Activated T-cell treated with anti-CD3 and anti-CD28 coated beads, Interleukin-2, amount 50 U/mL, for 72 hours (primary cell): ENCODE measurements at regions not wholly inside any gene's neighbourhood (a gene's known extent, or its start where the extent isn't known, plus 50 kb on each side); places are given as distances from the start of the nearest gene placed in this dataset.

Source experiments
- ATAC-seq, 2 donors: fragments of 150-1000 bp; cut with Tn5 transposase; replicated peaks in 1 of 2; 2 replicates each; pipeline ENCODE4 v1.10.0; 2021; ENCODE audit warnings: moderate library complexity in 2 of 2, mild to moderate bottlenecking in 1 of 2
- DNase-seq, 2 donors: peaks; one replicate each; pipeline ENCODE4 v3.0.0; 2021 to 2022; ENCODE audit warnings: mixed read lengths in 1 of 2
- H3K27ac Mint-ChIP-seq: one replicate; pipeline ENCODE4 v1.8.0; 2022; ENCODE audit warnings: mild to moderate bottlenecking, moderate library complexity, mixed read lengths
- H3K27me3 Mint-ChIP-seq: one replicate; pipeline ENCODE4 v1.8.0; 2022; ENCODE audit warnings: low read depth, mixed read lengths
- H3K36me3 Mint-ChIP-seq, 2 donors: one replicate each; pipeline ENCODE4 v1.8.0; 2022; ENCODE audit warnings: mixed read lengths in 2 of 2, mild to moderate bottlenecking in 1 of 2; ENCODE audit not compliant: insufficient read depth in 2 of 2
- H3K4me1 Mint-ChIP-seq: one replicate; pipeline ENCODE4 v1.8.0; 2022; ENCODE audit warnings: low read depth, mixed read lengths
- H3K4me3 Mint-ChIP-seq, 2 donors: one replicate each; pipeline ENCODE4 v1.8.0; 2022; ENCODE audit warnings: mild to moderate bottlenecking in 2 of 2, mixed read lengths in 2 of 2, moderate library complexity in 2 of 2
- H3K9me3 Mint-ChIP-seq, 2 donors: one replicate each; pipeline ENCODE4 v1.8.0; 2022; ENCODE audit warnings: mixed read lengths in 2 of 2

DNA sequence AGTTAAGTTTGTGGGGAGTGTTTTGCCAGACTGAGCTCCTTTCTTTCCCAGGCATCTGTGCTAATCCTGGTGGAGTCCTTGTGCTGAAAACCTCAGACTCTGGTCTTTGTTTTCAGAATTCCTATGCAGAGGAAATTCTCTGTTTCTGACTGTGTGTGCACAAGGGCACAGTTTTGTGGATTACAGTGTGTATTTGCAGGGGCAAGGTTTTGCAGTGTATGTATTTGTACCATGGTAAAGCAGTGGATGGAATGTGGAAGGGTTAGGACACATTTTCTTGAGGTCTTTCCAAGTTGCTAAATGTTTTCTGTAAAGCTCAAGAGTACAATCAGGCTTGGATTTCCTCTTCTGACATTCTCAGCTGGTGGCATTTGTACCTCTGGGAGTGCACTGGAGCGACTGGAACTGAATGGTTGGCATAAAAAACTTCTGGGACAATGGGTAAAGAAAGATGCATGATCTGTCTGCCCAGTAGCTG, 139.5 kb upstream of the RND3 start:
- ATAC-seq, result no peak
- H3K4me1 Mint-ChIP-seq, result no peaks in the 10 kb centered on the region
- H3K9me3 Mint-ChIP-seq, result no peaks in the 10 kb centered on the region
- no peaks in the 10 kb centered on the region for H3K36me3 Mint-ChIP-seq
- no peak overlapping the region for H3K27ac Mint-ChIP-seq
- no peak overlapping the region for H3K4me3 Mint-ChIP-seq
- peaks cover 4% of the 10 kb centered on the region for H3K27me3 Mint-ChIP-seq
- DNase-seq, result no peak

DNA sequence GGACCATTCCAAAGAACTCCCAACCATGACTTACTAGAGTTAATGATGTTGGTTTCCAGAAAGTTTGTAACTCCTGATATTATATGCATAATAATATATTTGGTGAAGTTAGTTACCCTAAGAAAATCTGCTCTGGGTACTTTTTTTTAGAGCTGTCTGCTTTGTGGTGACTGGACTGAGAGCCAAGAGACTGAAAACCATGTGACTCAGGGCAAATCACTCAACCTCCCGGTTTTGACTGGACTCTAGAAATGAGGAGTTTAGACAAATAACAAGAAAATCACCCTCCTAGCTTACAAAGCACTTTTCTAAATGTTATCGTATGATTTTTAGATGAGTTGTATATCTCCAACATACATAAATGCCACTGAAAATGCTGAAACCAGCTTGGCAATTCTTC, 138.3 kb upstream of the RND3 start:
- DNase-seq (no peak), ATAC-seq (no peak)
- Mint-ChIP-seq H3K27me3 (peaks cover 4% of the 10 kb centered on the region), H3K36me3 (no peaks in the 10 kb centered on the region), H3K9me3 (no peaks in the 10 kb centered on the region), H3K27ac (no peak overlapping the region), H3K4me1 (no peaks in the 10 kb centered on the region), H3K4me3 (no peak overlapping the region)

- no peak overlapping the region for H3K4me3 Mint-ChIP-seq
- no peak overlapping the region for H3K27ac Mint-ChIP-seq
- H3K36me3 Mint-ChIP-seq, result no peaks in the 10 kb centered on the region
- DNase-seq (no peak), ATAC-seq (no peak)
- no peaks in the 10 kb centered on the region for H3K9me3 Mint-ChIP-seq
- no peaks in the 10 kb centered on the region for H3K4me1 Mint-ChIP-seq
- peaks cover 4% of the 10 kb centered on the region for H3K27me3 Mint-ChIP-seq
Measured at GRCh38 chr2:150625303-150625702, 137.8 kb upstream of the RND3 start.

GRCh38 chr2:150624001-150624401, 136.5 kb upstream of the RND3 start:
- DNase-seq, result no peak
- H3K36me3 Mint-ChIP-seq, result no peaks in the 10 kb centered on the region
- H3K27me3 Mint-ChIP-seq, result peaks cover 4% of the 10 kb centered on the region
- no peak overlapping the region for H3K27ac Mint-ChIP-seq
- no peak for ATAC-seq
- H3K4me1 Mint-ChIP-seq, result no peaks in the 10 kb centered on the region
- H3K9me3 Mint-ChIP-seq, result no peaks in the 10 kb centered on the region
- no peak overlapping the region for H3K4me3 Mint-ChIP-seq

GRCh38 chr2:150621526-150622213, 134.2 kb upstream of the RND3 start:
- H3K36me3 Mint-ChIP-seq, result no peaks in the 10 kb centered on the region
- DNase-seq (no peak), ATAC-seq (no peak)
- no peak overlapping the region for H3K27ac Mint-ChIP-seq
- no peaks in the 10 kb centered on the region for H3K9me3 Mint-ChIP-seq
- no peak overlapping the region for H3K4me3 Mint-ChIP-seq
- no peaks in the 10 kb centered on the region for H3K4me1 Mint-ChIP-seq
- H3K27me3 Mint-ChIP-seq, result peaks cover 1% of the 10 kb centered on the region

DNA sequence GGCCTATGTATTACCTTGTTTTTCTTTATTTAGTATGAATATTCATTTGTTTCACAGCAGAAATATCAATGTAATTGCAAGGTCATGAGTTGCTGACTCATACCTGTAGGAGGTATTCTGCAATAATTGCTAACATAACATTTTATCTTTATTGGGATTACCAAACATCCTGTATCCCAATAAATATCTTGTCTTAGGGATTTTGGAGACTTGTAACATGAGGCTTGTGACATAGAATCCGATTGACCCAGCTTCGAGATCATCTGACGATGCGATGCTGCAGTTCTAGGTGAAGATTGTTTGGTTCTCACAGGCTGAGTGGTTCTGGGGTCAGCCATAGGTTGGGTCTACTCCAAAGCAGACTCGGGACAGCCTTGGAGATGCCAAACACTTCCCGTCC, 133.4 kb upstream of the RND3 start:
- no peak for ATAC-seq
- no peaks in the 10 kb centered on the region for H3K36me3 Mint-ChIP-seq
- no peak for DNase-seq
- H3K4me3 Mint-ChIP-seq, result no peak overlapping the region
- no peak overlapping the region for H3K27ac Mint-ChIP-seq
- H3K9me3 Mint-ChIP-seq, result no peaks in the 10 kb centered on the region
- H3K4me1 Mint-ChIP-seq, result no peaks in the 10 kb centered on the region
- H3K27me3 Mint-ChIP-seq, result no peaks in the 10 kb centered on the region

DNA sequence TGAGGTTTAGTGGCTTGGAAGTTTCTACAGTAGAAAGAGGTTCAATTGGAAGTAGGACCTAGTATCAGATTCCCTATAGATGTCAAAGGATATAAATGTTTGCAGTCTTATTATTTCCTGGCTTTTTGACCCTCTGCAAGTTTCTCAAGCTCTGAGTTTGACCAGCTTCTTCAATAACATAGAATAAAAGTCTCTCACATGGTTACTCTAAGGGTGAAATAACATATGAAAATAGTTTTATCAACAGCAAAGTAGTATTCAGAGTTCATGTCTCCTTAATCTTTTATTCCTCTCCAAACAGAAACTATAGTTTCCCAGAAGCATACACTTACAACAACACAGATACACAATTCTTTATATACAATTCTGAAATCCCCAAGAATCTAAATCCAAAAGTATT, 132.9 kb upstream of the RND3 start:
- H3K9me3 Mint-ChIP-seq, result no peaks in the 10 kb centered on the region
- no peak overlapping the region for H3K27ac Mint-ChIP-seq
- H3K4me1 Mint-ChIP-seq, result no peaks in the 10 kb centered on the region
- no peaks in the 10 kb centered on the region for H3K27me3 Mint-ChIP-seq
- no peak for ATAC-seq
- no peak overlapping the region for H3K4me3 Mint-ChIP-seq
- no peak for DNase-seq
- H3K36me3 Mint-ChIP-seq, result no peaks in the 10 kb centered on the region

DNA sequence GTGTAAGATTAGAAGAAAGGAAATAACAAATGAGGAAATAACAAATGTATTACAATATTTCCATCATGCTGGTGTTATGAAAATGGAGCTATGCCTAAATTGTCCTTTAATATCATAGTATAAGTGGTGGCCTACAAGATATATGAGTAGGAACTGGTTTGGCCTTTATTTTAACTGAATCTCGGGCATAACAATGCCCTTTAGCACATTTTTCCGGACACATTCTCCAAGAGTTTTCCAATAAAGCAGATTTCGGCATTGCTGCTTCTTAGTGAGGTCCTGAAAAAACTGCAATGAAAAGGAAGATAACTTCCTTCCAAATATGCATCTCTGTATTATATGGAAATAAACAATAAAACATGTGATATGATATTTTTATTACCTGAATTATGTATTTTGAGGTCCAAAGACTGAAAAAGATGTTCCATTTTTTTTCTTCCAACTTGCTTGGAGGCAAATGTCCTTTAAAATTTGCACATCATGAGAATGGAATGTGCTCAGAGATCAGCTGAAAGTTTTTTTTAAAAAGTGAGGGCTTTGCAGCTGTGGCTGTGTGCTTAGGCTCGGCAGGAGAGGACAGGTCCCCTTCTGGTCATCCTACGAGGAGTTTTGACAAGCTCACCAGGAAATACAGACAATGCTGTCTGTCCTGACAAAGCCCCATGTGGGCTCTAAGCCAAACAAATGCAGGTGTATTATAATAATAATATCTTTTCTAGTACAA, 132.3 kb upstream of the RND3 start:
- H3K9me3 Mint-ChIP-seq, result no peaks in the 10 kb centered on the region
- H3K4me3 Mint-ChIP-seq, result no peak overlapping the region
- H3K27ac Mint-ChIP-seq, result no peak overlapping the region
- no peaks in the 10 kb centered on the region for H3K4me1 Mint-ChIP-seq
- no peak for ATAC-seq
- DNase-seq, result no peak
- H3K36me3 Mint-ChIP-seq, result no peaks in the 10 kb centered on the region
- no peaks in the 10 kb centered on the region for H3K27me3 Mint-ChIP-seq

DNA sequence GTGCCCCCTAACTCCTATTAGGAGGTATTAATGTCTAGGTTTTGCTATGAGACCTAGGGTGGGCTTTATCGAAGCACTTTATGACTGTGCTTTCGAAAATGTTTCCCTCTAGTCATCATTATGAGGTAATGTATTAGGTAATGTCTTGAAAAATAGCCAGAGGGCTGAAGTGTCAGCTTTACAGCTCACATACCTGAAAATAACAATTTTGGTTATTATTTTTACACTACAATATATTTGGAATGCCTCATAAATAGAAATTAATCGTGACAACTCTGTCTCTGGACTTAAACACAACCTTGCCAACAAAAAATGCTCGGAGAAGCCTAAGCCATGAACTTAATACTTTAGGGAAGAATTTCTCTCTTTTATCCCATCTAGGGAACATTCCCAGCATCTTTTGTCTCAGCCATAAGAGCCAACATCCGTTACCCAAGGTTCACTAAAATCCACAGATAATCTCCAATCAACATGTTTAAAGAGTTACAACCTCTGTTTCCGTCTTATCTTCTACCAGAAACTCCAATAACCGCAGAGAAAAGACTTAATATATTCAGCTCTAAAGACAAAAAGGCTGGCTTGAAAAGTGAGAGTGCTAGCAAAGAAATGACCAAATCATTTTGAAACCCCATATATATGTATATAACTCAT, 130.9 kb upstream of the RND3 start:
- Mint-ChIP-seq H3K4me3 (no peak overlapping the region), H3K27ac (no peak overlapping the region), H3K27me3 (no peaks in the 10 kb centered on the region), H3K36me3 (no peaks in the 10 kb centered on the region), H3K9me3 (no peaks in the 10 kb centered on the region), H3K4me1 (no peaks in the 10 kb centered on the region)
- DNase-seq (no peak), ATAC-seq (no peak)

- Mint-ChIP-seq H3K4me1 (no peaks in the 10 kb centered on the region), H3K27me3 (no peaks in the 10 kb centered on the region), H3K27ac (no peak overlapping the region), H3K9me3 (no peaks in the 10 kb centered on the region), H3K4me3 (no peak overlapping the region), H3K36me3 (no peaks in the 10 kb centered on the region)
- DNase-seq, result no peak
- no peak for ATAC-seq
Measured at GRCh38 chr2:150617351-150617978, 130.0 kb upstream of the RND3 start.

DNA sequence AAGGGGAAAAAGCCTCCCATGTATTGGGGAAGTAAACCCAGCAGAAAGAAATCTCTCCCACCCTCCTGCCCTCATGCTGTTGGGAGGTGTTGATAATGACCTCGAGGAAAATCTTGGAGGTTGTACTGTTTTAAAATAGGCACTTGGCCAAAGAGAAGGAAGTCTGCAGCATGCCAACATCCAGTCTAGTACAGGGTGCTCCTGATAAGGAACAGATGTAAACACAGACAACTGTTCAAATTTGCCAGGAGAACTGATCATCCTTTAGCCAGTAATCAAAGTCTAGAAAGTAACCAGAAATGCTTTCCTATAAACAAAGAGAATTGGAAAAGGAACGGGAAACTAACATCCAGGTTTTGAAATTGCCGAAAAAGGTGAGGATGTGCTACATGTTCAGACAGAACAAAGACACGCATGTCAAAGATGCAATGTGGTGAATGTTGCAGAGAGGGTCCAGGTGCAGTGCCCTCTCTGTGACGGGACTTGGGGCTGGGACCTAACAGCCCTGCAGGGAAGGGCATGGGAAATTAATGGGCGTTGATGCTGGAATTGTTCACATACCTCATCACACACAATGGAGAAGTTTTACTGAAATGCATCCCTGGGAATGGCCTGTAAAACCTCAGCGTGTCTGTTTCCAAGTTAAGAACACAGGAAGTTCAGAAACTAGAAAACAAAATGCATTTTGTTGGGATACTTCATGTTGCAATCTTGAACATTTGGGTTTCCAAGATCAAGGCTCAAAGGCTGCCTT, 125.7 kb upstream of the RND3 start:
- no peak overlapping the region for H3K27ac Mint-ChIP-seq
- H3K4me3 Mint-ChIP-seq, result no peak overlapping the region
- DNase-seq (no peak), ATAC-seq (no peak)
- no peaks in the 10 kb centered on the region for H3K4me1 Mint-ChIP-seq
- H3K36me3 Mint-ChIP-seq, result no peaks in the 10 kb centered on the region
- no peaks in the 10 kb centered on the region for H3K27me3 Mint-ChIP-seq
- H3K9me3 Mint-ChIP-seq, result no peaks in the 10 kb centered on the region

- Mint-ChIP-seq H3K36me3 (no peaks in the 10 kb centered on the region), H3K9me3 (no peaks in the 10 kb centered on the region), H3K4me3 (no peak overlapping the region), H3K27ac (no peak overlapping the region), H3K4me1 (no peaks in the 10 kb centered on the region), H3K27me3 (no peaks in the 10 kb centered on the region)
- ATAC-seq, result no peak
- no peak for DNase-seq
Measured at GRCh38 chr2:150610670-150611279, 123.3 kb upstream of the RND3 start.
